ENCODE measurements at regions not wholly inside any gene's neighbourhood (a gene's known extent, or its start where the extent isn't known, plus 50 kb on each side); places are given as distances from the start of the nearest gene placed in this dataset.
A peak's percentile ranks its signal among the peaks of the same experiment; 100 is the strongest.

DNA sequence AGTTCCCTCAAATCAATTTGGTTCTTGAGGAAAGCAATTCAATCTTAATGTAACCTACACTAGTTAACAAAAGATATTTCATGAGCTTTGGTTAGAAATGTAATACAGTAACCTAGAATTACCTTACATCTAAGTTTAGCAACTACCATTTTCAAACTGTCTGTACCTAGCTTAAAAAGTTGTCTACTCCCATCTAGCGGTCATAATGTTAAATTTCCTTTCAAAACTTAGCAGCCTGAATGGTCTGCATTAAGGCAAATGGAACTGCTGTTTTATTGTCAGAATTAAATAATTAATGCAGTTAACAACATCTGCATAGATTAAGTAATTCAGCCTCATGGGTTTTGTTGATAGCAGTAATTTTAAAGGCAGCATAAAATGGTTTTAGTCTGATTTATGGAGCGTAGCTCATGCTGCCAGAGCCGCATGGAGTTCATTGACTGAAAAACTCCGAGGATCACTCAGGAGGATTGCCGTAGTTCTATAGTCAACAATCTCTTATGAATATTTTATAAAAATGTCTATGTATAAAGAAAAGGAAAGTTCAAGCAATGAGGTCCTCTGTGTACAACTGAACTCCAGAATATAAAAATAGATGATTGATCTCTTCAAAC lies 485.4 kb upstream of the MANEA start:
- peak; percentile 41 for TF ChIP-seq CTCF (IDR thresholded peaks at IDR 0.05; ENCODE audit: extremely low read depth, missing control alignments)
- peak; percentile 18 for DNase-seq (ENCODE audit: low spot score)

- DNase-seq (ENCODE audit: low spot score): no peak
- no peak for TF ChIP-seq CTCF (IDR thresholded peaks at IDR 0.05; ENCODE audit: extremely low read depth, missing control alignments)
Measured at GRCh38 chr6:95093154-95093553, 484.2 kb upstream of the MANEA start.

DNA sequence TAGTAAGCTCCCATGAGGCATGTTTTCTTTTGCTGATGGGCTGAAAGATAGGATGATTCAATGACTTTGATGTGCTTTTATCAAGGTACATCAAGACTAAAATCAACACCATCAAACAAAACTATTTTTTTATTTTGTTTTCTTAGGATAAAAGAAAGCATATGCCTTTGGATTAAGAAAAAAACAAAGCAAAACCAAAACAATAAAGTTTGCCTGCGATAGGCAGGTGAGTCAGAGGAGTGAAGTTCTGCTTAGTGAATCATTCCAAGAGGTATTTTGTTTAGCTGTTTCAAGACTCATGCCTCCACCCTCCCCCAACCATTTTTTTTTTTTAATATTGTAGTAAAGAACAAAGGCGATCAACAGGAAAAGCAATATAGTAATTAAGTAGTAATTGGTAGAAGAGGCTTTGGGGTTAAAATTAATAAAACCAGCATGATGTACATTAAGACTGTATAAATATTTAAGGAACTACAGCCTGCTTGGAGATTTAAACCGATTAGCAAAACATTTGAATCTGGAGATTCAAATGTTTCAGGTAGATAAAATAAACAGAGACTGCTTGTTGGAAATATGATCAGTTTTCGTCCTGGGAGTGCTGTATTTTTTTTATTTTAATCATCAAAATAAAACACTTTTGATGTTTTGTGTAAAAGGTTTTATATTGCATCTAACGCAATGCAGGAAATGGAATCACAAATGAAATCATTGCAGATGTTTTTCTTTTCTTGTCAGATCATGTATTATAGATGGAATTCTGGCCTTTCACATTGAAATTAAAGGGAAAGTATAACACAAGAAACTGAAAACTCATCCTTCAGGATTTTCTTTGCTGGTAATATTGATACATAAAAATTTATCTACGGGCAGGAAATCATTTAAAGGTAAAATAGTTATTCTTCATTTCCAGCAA lies 482.3 kb upstream of the MANEA start:
- no peak for TF ChIP-seq CTCF (IDR thresholded peaks at IDR 0.05; ENCODE audit: extremely low read depth, missing control alignments)
- no peak for DNase-seq (ENCODE audit: low spot score)

GRCh38 chr6:95095855-95096254 lies 481.5 kb upstream of the MANEA start:
- TF ChIP-seq CTCF (IDR thresholded peaks at IDR 0.05; ENCODE audit: extremely low read depth, missing control alignments): no peak

DNA sequence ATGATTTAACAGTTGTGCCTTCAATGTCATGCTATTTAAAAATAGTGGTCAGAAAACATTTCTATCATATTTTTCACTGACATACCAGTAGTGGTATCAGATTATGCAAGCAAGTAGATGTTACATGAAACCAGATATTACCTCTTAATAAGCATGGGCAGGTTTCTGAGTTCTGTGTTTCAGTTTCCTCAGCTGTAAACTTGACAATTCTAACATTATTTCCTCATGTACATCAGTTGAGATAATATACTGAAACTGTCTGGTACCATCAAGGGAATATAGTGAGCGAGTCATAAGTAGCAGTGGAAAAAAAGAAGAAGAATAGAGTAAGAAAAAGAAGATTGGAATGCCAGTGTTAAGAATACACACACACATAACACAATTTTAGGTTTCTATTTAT lies 477.9 kb upstream of the MANEA start:
- no peak for DNase-seq (ENCODE audit: low spot score)
- no peak for TF ChIP-seq CTCF (IDR thresholded peaks at IDR 0.05; ENCODE audit: extremely low read depth, missing control alignments)

More at GRCh38 chr6:95095855-95096254, 481.5 kb upstream of the MANEA start:
- DNase-seq (ENCODE audit: low spot score): no peak

DNA sequence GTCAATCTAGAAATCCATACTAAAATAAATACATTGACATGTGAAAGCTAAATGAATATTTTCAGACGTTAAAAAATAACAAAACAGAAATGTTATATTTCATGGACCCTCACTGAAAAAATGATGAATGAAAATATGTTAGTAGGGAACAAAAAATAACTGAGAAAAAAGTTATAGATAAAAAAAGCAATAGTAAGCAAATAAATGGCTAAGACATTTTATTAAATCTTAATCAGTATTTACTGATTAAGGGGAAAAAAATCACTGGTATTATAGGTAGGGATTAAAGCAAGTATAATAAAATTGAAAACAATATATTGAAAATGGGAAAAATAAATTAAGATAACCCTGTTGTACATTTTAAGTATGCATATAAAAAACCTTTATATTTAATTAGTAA lies 468.1 kb upstream of the MANEA start:
- no peak for TF ChIP-seq CTCF (IDR thresholded peaks at IDR 0.05; ENCODE audit: extremely low read depth, missing control alignments)
- DNase-seq (ENCODE audit: low spot score): no peak

DNA sequence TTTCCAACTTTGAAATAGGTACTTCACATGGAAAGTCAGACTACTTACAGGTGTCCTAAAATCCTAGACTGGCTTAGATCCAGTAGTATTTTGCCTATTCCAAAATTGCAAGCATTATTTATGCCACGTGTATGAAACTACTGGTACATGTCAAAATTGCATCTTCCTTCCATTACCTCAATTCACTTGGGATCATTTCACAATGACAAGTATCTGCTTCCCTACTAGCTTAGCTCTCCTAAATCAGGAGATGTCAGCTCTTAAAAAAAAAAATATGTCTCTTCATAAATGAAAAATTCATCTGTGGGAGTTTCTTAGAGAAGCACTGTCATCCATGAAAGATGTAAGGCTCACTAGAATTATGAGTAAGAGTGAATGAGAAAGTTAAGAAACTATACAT lies 466.6 kb upstream of the MANEA start:
- DNase-seq (ENCODE audit: low spot score): no peak
- TF ChIP-seq CTCF (IDR thresholded peaks at IDR 0.05; ENCODE audit: extremely low read depth, missing control alignments): no peak
